ENCODE measurements at regions not wholly inside any gene's neighbourhood (a gene's known extent, or its start where the extent isn't known, plus 50 kb on each side); places are given as distances from the start of the nearest gene placed in this dataset.
"Not testable (repeated sequence)": the region's sequence is repeated elsewhere in the genome, so short reads cannot be mapped to it uniquely, and the experiment has no call there.

DNA sequence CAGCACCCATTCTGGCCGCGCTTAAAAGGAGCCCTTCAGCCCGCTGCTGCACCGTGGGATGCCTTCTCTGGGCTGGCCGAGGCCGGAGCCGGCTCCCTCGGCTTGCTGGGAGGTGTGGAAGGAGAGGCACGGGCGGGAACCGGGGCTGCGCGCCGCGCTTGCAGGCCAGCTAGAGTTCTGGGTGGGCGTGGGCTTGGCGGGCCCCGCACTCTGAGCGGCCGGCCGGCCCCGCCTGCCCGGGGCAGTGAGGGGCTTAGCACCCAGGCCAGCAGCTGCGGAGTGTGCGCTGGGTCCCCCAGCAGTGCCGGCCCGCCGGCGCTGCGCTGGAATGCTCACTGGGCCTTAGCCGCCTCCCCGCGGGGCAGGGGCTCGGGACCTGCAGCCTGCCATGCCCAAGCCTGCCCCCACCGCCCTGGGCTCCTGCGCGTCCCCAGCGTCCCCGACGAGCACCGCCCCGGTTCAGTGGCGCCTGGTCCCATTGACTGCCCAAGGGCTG lies 111.3 kb downstream of the PCDH18 start (continued):
- TF ChIP-seq, protein P1, sequence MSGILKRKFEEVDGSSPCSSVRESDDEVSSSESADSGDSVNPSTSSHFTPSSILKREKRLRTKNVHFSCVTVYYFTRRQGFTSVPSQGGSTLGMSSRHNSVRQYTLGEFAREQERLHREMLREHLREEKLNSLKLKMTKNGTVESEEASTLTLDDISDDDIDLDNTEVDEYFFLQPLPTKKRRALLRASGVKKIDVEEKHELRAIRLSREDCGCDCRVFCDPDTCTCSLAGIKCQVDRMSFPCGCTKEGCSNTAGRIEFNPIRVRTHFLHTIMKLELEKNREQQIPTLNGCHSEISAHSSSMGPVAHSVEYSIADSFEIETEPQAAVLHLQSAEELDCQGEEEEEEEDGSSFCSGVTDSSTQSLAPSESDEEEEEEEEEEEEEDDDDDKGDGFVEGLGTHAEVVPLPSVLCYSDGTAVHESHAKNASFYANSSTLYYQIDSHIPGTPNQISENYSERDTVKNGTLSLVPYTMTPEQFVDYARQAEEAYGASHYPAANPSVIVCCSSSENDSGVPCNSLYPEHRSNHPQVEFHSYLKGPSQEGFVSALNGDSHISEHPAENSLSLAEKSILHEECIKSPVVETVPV (CRISPR knock-in tag; IDR thresholded peaks at IDR 0.05): no peak
- TF ChIP-seq ZNF8 (CRISPR knock-in tag; IDR thresholded peaks at IDR 0.05): no peak
- TF ChIP-seq TCF4 (CRISPR knock-in tag; IDR thresholded peaks at IDR 0.05; ENCODE audit: borderline replicate concordance): no peak

DNA sequence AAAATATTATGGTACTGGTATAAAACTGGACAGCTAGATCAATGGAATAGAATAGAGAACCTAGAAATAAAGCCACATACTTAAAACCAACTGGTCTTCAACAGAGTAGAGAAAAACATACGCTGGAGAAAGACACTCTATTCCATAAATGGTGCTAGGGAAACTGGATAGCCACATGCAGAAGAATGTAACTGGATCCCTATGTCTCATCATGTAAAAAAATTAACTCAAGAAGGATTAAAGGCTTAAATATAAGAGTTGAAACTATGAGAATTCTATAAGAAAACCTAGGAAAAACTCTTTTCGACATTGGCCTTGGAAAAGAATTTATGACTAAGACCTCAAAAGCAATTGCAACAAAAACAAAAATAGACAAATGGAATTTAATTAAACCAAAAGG lies 114.6 kb downstream of the PCDH18 start:
- no peak for TF ChIP-seq BACH2 (CRISPR knock-in tag; IDR thresholded peaks at IDR 0.05; ENCODE audit: borderline replicate concordance)
- no peak for TF ChIP-seq POU6F1 (CRISPR knock-in tag; IDR thresholded peaks at IDR 0.05; ENCODE audit: borderline replicate concordance, low read depth)
- no peak for TF ChIP-seq OSR1 (CRISPR knock-in tag; IDR thresholded peaks at IDR 0.05)
- TF ChIP-seq TOX (CRISPR knock-in tag; IDR thresholded peaks at IDR 0.05; ENCODE audit: borderline replicate concordance): no peak
- ATAC-seq: peak; percentile 51; the same call in 2 of the 3 replicates

GRCh38 chr4:137414802-137415201 lies 117.5 kb downstream of the PCDH18 start:
- no peak for ATAC-seq
- TF ChIP-seq, protein P1 (CRISPR knock-in tag; IDR thresholded peaks at IDR 0.05): no peak

DNA sequence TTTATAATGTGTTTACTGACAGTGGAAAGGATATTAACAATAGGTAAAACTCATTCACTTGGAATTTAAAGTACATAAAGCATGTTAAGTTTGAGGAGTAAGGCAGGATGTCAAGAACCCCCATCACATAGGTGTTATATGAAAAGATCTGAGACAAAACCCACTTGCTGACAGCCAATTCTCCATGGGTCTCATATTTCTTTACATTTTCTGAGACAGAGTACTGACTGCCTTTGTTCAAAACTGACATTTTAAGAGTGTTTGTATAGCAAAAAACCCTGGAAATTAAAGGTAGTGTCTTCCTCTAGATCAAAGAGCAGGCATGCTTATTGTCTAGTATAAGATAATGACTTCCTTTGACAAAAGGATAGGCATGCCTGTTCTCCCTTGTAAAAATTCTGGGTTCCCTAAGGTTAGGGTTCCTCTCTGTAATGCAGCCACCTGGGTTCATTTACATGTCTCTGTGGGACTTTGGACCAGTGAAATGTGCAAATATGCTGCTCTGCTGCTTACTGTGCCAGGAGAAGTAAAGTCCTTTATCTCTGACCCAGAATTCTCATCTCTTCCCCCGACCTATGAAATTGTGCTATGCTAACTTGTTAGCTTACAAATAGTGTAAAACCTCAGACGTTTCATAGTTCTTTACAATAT lies 123.6 kb downstream of the PCDH18 start:
- ATAC-seq: no peak
- TF ChIP-seq, protein P2, sequence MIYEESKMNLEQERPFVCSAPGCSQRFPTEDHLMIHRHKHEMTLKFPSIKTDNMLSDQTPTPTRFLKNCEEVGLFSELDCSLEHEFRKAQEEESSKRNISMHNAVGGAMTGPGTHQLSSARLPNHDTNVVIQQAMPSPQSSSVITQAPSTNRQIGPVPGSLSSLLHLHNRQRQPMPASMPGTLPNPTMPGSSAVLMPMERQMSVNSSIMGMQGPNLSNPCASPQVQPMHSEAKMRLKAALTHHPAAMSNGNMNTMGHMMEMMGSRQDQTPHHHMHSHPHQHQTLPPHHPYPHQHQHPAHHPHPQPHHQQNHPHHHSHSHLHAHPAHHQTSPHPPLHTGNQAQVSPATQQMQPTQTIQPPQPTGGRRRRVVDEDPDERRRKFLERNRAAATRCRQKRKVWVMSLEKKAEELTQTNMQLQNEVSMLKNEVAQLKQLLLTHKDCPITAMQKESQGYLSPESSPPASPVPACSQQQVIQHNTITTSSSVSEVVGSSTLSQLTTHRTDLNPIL (CRISPR knock-in tag; IDR thresholded peaks at IDR 0.05; ENCODE audit: low read depth): no peak
- TF ChIP-seq ESRRG (CRISPR knock-in tag; IDR thresholded peaks at IDR 0.05): no peak
- no peak for TF ChIP-seq ARNTL (CRISPR knock-in tag; IDR thresholded peaks at IDR 0.05; ENCODE audit: borderline replicate concordance, low read depth)
- TF ChIP-seq BACH2 (CRISPR knock-in tag; IDR thresholded peaks at IDR 0.05; ENCODE audit: borderline replicate concordance): no peak
- TF ChIP-seq, protein P3, sequence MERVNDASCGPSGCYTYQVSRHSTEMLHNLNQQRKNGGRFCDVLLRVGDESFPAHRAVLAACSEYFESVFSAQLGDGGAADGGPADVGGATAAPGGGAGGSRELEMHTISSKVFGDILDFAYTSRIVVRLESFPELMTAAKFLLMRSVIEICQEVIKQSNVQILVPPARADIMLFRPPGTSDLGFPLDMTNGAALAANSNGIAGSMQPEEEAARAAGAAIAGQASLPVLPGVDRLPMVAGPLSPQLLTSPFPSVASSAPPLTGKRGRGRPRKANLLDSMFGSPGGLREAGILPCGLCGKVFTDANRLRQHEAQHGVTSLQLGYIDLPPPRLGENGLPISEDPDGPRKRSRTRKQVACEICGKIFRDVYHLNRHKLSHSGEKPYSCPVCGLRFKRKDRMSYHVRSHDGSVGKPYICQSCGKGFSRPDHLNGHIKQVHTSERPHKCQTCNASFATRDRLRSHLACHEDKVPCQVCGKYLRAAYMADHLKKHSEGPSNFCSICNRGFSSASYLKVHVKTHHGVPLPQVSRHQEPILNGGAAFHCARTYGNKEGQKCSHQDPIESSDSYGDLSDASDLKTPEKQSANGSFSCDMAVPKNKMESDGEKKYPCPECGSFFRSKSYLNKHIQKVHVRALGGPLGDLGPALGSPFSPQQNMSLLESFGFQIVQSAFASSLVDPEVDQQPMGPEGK (CRISPR knock-in tag; IDR thresholded peaks at IDR 0.05; ENCODE audit: borderline replicate concordance): no peak
- TF ChIP-seq OSR1 (CRISPR knock-in tag; IDR thresholded peaks at IDR 0.05): no peak
- no peak for TF ChIP-seq TCF4 (CRISPR knock-in tag; IDR thresholded peaks at IDR 0.05; ENCODE audit: borderline replicate concordance)
- no peak for TF ChIP-seq PPARA (CRISPR knock-in tag; IDR thresholded peaks at IDR 0.05; ENCODE audit: borderline replicate concordance)
- TF ChIP-seq RARB (CRISPR knock-in tag; IDR thresholded peaks at IDR 0.05): no peak
- TF ChIP-seq ZNF70 (CRISPR knock-in tag; IDR thresholded peaks at IDR 0.05): no peak
- TF ChIP-seq, protein P4, sequence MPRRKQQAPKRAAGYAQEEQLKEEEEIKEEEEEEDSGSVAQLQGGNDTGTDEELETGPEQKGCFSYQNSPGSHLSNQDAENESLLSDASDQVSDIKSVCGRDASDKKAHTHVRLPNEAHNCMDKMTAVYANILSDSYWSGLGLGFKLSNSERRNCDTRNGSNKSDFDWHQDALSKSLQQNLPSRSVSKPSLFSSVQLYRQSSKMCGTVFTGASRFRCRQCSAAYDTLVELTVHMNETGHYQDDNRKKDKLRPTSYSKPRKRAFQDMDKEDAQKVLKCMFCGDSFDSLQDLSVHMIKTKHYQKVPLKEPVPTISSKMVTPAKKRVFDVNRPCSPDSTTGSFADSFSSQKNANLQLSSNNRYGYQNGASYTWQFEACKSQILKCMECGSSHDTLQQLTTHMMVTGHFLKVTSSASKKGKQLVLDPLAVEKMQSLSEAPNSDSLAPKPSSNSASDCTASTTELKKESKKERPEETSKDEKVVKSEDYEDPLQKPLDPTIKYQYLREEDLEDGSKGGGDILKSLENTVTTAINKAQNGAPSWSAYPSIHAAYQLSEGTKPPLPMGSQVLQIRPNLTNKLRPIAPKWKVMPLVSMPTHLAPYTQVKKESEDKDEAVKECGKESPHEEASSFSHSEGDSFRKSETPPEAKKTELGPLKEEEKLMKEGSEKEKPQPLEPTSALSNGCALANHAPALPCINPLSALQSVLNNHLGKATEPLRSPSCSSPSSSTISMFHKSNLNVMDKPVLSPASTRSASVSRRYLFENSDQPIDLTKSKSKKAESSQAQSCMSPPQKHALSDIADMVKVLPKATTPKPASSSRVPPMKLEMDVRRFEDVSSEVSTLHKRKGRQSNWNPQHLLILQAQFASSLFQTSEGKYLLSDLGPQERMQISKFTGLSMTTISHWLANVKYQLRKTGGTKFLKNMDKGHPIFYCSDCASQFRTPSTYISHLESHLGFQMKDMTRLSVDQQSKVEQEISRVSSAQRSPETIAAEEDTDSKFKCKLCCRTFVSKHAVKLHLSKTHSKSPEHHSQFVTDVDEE (CRISPR knock-in tag; IDR thresholded peaks at IDR 0.05): no peak
- no peak for TF ChIP-seq ZC3H10 (CRISPR knock-in tag; IDR thresholded peaks at IDR 0.05)

GRCh38 chr4:137405833-137406232 lies 126.5 kb downstream of the PCDH18 start:
- not testable (repeated sequence) for ATAC-seq

Data from SK-N-SH treated with all-trans-retinoic acid at 6 μM for 48 hours (cell line).